Gastroesophageal sphincter (tissue), 4 donors: ENCODE measurements at regions not wholly inside any gene's neighbourhood (a gene's known extent, or its start where the extent isn't known, plus 50 kb on each side); places are given as distances from the start of the nearest gene placed in this dataset.

Experiments used
- ATAC-seq: fragments of 150-250 bp; one replicate; pipeline ENCODE4 v1.9.1; 2016; ENCODE audit warnings: mild to moderate bottlenecking, moderate library complexity
- H3K27ac ChIP-seq, 4 donors: fragments of 200-600 bp; sonication (generic) in 3 of 4; 1 replicate in 3 of 4; 2 replicates in 1 of 4; pipeline ENCODE4 v1.5.1; 2016 to 2019
- H3K27me3 ChIP-seq: fragments of 200-600 bp; sonication (generic); one replicate; pipeline ENCODE4 v1.5.1; 2019
- H3K36me3 ChIP-seq, 2 donors: fragments of 200-600 bp; sonication (generic); one replicate each; pipeline ENCODE4 v1.5.1; 2019; ENCODE audit warnings: control low read depth in 1 of 2
- H3K4me1 ChIP-seq, 3 donors: fragments of 200-600 bp; sonication (generic); 1 replicate in 2 of 3; 2 replicates in 1 of 3; pipeline ENCODE4 v1.5.1; 2016 to 2019; ENCODE audit warnings: control low read depth in 2 of 3
- H3K4me3 ChIP-seq, 2 donors: fragments of 200-600 bp; sonication (generic); one replicate each; pipeline ENCODE4 v1.5.1; 2019; ENCODE audit warnings: mild to moderate bottlenecking in 1 of 2, moderate library complexity in 1 of 2
- H3K9me3 ChIP-seq, 3 donors: fragments of 200-600 bp; sonication (generic); one replicate each; pipeline ENCODE4 v1.5.1; 2017 to 2019; ENCODE audit warnings: control low read depth in 2 of 3
- EP300 ChIP-seq: sonication (generic); formaldehyde crosslinking; IDR thresholded peaks from one replicate; pipeline ENCODE4 v1.6.1; 2017; ENCODE audit warnings: antibody characterized with exemption, mild to moderate bottlenecking
- POLR2A ChIP-seq, 2 donors: fragments of 450-650 bp; IDR thresholded peaks; one replicate each; pipeline ENCODE4 v1.6.1; 2017; ENCODE audit warnings: antibody characterized with exemption in 2 of 2, mild to moderate bottlenecking in 2 of 2, moderate library complexity in 1 of 2
- POLR2AphosphoS5 ChIP-seq: sonication (generic); formaldehyde crosslinking; IDR thresholded peaks from one replicate; pipeline ENCODE4 v1.6.1; 2017; ENCODE audit warnings: antibody characterized with exemption
- WGBS, 2 donors: methylation state at CpG; one replicate each; pipeline ENCODE4 v1.1.5; 2018; ENCODE audit warnings: low coverage in 1 of 2; 5-methylcytosine and 5-hydroxymethylcytosine counted together
- TF ChIP-seq, protein P1 (sequence below), 4 experiments: fragments of 200-600 bp in 2 of 4; fragments of 450-650 bp in 2 of 4; sonication (generic) in 1 of 4; IDR thresholded peaks; one replicate each; pipeline ENCODE4 v1.5.1; 2017 to 2019; ENCODE audit warnings: antibody characterized with exemption in 4 of 4, mild to moderate bottlenecking in 2 of 4, moderate library complexity in 2 of 4

GRCh38 chr4:95675623-95676022 is 126.8 kb upstream of the UNC5C start:
- Histone ChIP-seq H3K27ac (no peak overlapping the region), H3K9me3 (no peaks in the 10 kb centered on the region), H3K36me3 (no peaks in the 10 kb centered on the region), H3K4me3 (no peak overlapping the region), H3K27me3 (no peaks in the 10 kb centered on the region), H3K4me1 (no peaks in the 10 kb centered on the region)
- TF ChIP-seq, protein P1, sequence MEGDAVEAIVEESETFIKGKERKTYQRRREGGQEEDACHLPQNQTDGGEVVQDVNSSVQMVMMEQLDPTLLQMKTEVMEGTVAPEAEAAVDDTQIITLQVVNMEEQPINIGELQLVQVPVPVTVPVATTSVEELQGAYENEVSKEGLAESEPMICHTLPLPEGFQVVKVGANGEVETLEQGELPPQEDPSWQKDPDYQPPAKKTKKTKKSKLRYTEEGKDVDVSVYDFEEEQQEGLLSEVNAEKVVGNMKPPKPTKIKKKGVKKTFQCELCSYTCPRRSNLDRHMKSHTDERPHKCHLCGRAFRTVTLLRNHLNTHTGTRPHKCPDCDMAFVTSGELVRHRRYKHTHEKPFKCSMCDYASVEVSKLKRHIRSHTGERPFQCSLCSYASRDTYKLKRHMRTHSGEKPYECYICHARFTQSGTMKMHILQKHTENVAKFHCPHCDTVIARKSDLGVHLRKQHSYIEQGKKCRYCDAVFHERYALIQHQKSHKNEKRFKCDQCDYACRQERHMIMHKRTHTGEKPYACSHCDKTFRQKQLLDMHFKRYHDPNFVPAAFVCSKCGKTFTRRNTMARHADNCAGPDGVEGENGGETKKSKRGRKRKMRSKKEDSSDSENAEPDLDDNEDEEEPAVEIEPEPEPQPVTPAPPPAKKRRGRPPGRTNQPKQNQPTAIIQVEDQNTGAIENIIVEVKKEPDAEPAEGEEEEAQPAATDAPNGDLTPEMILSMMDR (IDR thresholded peaks at IDR 0.05) = no peak
- TF ChIP-seq POLR2A (IDR thresholded peaks at IDR 0.05) = no peak
- no peak for TF ChIP-seq POLR2AphosphoS5
- no peak for TF ChIP-seq EP300
- ATAC-seq = no peak

DNA sequence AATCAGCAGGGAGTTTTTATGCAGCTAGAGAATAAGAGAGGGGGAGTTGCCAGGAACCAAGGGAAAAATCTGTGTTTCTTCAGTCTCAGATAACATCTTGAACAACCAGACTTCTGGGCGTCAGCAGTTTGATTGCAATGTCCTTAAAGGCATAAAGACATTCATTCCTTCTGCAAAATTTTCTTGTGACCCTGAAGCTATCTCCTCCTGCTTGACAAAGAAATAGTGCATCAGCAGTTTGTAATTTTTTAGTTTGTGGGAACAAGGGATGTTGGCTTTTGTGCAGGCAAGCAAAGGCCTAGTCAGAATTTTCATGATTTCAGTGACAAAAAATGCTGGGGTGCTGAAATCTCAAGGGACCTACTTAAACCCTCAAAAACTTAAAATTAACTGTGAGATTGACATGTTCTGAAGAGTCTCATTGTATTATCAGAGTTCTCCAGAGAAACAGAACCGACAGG is 125.8 kb upstream of the UNC5C start:
- TF ChIP-seq, protein P1 (IDR thresholded peaks at IDR 0.05) = no peak
- no peak for TF ChIP-seq POLR2A (IDR thresholded peaks at IDR 0.05)
- no peak for TF ChIP-seq EP300
- TF ChIP-seq POLR2AphosphoS5 = no peak
- Histone ChIP-seq H3K4me3 (no peak overlapping the region), H3K27me3 (no peaks in the 10 kb centered on the region), H3K4me1 (no peaks in the 10 kb centered on the region), H3K9me3 (no peaks in the 10 kb centered on the region), H3K36me3 (no peaks in the 10 kb centered on the region), H3K27ac (no peak overlapping the region)
- no peak for ATAC-seq
- WGBS, 2 donors = 45 to 54% methylated on average over 2 of the region's 2 CpGs

DNA sequence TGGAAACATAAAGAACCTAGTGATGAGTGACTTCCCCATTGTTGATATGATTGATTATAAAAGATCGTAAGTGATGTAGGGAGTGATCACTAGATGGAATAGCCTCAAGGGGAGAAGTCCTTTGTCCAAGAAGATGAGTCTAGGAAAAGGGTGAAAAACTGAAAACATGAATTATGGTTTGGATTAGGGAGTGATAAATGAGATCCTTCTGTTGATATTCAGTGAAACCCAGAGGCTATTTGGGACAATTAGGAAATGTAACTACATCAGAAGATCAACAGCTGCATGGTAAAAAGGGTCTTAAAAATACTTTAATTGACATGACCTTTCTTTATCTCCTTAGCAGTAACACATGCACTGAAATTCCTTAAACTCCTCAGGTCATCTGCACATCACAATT is 124.0 kb upstream of the UNC5C start:
- no peak for ATAC-seq
- Histone ChIP-seq H3K4me1 (no peaks in the 10 kb centered on the region), H3K9me3 (no peaks in the 10 kb centered on the region), H3K4me3 (no peak overlapping the region), H3K27me3 (no peaks in the 10 kb centered on the region), H3K36me3 (no peaks in the 10 kb centered on the region), H3K27ac (no peak overlapping the region)
- WGBS, 2 donors = 80% methylated on average over 1 of the region's 1 CpG
- TF ChIP-seq POLR2A (IDR thresholded peaks at IDR 0.05) = no peak
- no peak for TF ChIP-seq POLR2AphosphoS5
- no peak for TF ChIP-seq EP300
- TF ChIP-seq, protein P1 (IDR thresholded peaks at IDR 0.05) = no peak

DNA sequence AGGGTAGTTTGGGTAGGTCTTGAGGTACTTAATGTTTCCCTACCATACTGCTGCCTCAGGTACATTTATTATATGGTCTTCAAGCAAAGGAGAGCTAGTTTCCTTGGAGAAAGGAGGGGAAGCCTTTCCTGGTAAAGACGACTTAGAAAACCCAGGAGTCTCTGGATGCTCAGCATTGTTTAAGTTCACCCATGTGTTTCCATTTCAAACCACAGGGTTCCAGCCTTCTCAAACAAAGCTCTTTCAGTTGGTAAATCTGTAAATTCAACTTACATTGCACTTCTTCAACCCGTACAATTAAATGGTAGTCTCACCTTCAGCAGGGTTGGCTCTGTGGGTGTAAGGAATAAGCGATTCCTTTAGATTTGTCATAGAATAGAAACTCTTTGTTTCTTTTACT is 111.9 kb upstream of the UNC5C start:
- WGBS, 2 donors = 65 to 94% methylated on average over 2 to 3 of the region's 3 CpGs

DNA sequence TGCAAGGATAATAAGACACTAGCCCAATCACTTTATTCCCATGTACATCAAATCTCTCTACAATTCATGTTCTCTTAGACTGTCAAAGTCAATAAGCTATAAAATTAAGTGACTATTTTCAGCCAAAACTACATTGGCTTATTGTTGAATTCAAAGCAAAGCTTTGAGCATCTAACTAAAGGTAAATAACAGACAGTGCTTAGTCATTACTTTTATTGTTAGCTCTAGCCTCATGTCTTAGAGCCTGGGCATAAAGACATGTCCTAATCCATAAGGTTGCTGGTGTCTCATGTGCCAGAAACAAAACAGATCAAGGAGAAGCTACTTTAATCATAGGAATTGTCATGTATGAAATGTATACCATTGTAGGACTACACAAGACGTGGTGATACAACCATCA is 103.1 kb upstream of the UNC5C start:
- Histone ChIP-seq H3K4me1 (no peaks in the 10 kb centered on the region), H3K36me3 (no peaks in the 10 kb centered on the region), H3K27ac (no peak overlapping the region), H3K4me3 (no peak overlapping the region), H3K27me3 (no peaks in the 10 kb centered on the region), H3K9me3 (peaks cover 0 to 17% (median 0%) of the 10 kb centered on the region in 3 donors)
- 80 to 94% methylated on average over 1 of the region's 1 CpG for WGBS, 2 donors
- no peak for ATAC-seq
- TF ChIP-seq POLR2A (IDR thresholded peaks at IDR 0.05) (no peak), EP300 (no peak), POLR2AphosphoS5 (no peak)
- TF ChIP-seq, protein P1 (IDR thresholded peaks at IDR 0.05) = no peak

More for the DNA sequence above, 111.9 kb upstream of the UNC5C start:
- H3K27me3 ChIP-seq = no peaks in the 10 kb centered on the region
- TF ChIP-seq POLR2AphosphoS5 (no peak), EP300 (no peak), POLR2A (IDR thresholded peaks at IDR 0.05) (no peak)
- TF ChIP-seq, protein P1 (IDR thresholded peaks at IDR 0.05) = no peak
- no peak for ATAC-seq
- H3K27ac ChIP-seq = no peak overlapping the region
- H3K9me3 ChIP-seq = peaks cover 0 to 28% (median 0%) of the 10 kb centered on the region in 3 donors
- no peaks in the 10 kb centered on the region for H3K36me3 ChIP-seq
- H3K4me1 ChIP-seq = no peaks in the 10 kb centered on the region
- H3K4me3 ChIP-seq = no peak overlapping the region
